Stimulated activated CD8-positive, alpha-beta memory T cell treated with anti-CD3 and anti-CD28 coated beads, Interleukin-15, amount 100 ng/mL, for 1 hour (primary cell): ENCODE measurements at regions not wholly inside any gene's neighbourhood (a gene's known extent, or its start where the extent isn't known, plus 50 kb on each side); places are given as distances from the start of the nearest gene placed in this dataset.

ENCODE experiments used
- DNase-seq: peaks from one replicate; pipeline ENCODE4 v3.0.0-alpha.2; 2020; ENCODE audit warnings: low read depth

- DNase-seq: no peak
Observed at GRCh38 chr13:75945841-75946482, 309.8 kb downstream of the LMO7 start.

GRCh38 chr13:75938811-75939560, 302.9 kb downstream of the LMO7 start:
- DNase-seq: no peak

DNA sequence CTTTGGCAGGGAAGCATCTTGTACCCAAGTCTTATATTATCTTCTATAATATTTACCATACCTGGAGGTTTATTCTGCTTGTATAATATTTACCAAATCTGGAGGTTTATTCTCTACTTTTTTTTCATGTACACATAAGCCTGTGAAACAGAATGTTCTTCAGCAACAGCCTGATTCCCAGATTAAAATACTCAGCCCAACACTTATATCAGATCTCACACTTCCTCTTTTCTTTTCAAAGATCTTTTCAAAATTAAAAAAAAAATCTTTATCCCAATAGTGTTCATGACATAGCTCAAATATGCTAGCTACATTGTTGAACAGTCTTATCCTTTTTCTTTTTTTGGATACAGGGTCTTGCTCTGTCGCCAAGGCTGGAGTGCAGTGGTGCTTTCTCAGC, 300.7 kb downstream of the LMO7 start:
- no peak for DNase-seq

- DNase-seq: no peak
Observed at GRCh38 chr13:75935805-75936204, 299.7 kb downstream of the LMO7 start.

GRCh38 chr13:75934889-75935288, 298.8 kb downstream of the LMO7 start:
- no peak for DNase-seq

DNA sequence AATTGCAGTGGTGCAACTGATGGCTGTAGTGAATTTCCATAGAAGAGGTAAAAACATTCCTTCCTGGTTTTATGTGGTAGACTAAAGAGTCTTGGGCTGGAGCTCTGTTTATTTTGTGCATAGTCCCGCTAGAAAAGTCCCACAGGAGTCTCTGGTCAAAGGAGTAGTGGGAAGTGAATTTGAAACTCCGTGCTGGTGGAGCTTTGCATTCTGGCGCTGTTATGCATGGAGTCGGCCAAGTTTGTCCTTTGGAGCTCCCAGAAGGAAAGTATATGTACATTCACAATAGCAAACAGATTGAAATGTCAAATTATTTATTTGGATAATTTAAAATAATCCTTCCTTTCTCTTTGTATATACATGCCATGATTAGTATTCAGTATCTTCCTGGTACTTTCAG, 296.5 kb downstream of the LMO7 start:
- DNase-seq: no peak

GRCh38 chr13:75931116-75931515, 295.0 kb downstream of the LMO7 start:
- no peak for DNase-seq

GRCh38 chr13:75929076-75929475, 292.9 kb downstream of the LMO7 start:
- no peak for DNase-seq

DNA sequence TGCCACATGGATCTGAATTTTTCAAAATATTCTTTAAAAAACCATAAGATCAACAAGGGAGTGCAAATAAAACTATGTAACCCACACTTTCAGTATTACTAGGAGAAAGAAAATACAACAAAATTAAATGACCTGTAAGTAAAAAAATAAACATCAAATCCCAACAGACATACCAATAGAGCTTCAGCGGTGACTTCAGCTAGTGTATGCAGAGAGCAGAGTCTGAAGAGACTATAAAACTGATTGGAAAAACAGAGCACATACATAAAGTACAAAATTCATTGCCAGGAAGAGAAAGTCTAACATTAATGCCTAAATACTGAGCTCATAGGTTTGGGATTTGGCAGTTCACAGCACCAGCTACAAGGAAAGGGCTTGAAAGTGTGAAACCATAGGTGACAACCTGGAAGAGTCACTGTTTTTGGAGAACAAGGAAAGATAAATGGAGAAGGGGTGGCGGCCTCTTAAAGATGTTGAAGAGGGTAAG, 291.1 kb downstream of the LMO7 start:
- DNase-seq: no peak

- no peak for DNase-seq
Observed at GRCh38 chr13:75920536-75920935, 284.4 kb downstream of the LMO7 start.

GRCh38 chr13:75919660-75920199, 283.6 kb downstream of the LMO7 start:
- no peak for DNase-seq

DNA sequence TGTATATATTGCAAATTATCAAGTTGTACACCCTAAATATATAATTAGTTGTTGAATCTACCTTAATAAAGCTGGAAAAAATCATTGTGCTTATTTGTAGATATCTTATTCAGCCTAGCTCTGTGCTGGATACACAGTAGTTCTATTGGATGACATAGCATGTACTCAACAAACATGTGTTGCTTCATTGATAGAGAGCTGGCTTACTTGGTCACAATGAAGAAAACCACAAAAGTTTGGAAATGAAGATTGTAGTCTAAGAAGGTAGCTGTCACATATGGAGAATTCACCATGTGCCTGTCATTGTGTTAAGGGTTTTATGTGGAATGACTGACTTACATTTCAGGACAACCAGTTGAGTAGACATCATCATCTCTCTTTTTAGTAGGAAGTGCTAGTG, 278.9 kb downstream of the LMO7 start:
- DNase-seq: no peak

DNA sequence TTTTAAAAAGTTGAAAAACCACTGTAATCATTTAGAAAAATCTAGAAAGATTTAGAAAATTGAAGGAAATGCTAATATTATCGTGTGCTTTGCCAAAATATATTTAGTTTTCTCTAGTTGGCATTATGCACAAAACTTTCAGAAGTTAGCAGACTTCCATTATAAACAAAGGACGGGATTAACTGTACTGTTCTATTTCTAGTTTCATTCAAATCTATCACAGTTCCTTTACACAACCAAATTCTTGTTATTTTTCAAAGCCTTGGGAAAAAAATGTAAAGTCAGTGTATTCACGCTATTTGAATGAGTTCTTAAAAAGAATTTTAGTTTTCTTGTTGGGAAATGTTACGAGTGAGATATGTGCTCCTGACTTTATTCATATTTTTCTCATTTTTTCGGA, 277.8 kb downstream of the LMO7 start:
- no peak for DNase-seq

DNA sequence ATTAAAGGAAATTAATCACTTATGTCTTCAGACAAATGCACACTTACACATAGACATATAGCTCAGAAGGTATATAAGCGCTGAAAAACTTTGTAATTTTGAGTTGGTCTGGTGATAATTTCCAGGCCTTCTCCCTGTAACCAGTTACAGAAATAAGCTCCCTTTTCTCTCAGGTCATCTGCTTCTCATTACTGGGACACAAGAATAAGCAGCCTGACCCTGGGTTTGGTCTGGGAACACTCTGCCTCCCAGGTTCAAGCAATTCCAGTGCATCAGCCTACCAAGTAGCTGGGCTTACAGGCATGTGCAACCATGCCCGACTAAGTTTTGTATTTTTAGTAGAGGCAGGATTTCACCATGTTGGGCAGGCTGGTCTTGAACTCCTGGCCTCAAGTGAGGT, 274.5 kb downstream of the LMO7 start:
- DNase-seq: no peak
